HG02588 (cell line): ENCODE measurements at regions not wholly inside any gene's neighbourhood (a gene's known extent, or its start where the extent isn't known, plus 50 kb on each side); places are given as distances from the start of the nearest gene placed in this dataset.
"Not testable (repeated sequence)": the region's sequence is repeated elsewhere in the genome, so short reads cannot be mapped to it uniquely, and the experiment has no call there.

Experiments
- ATAC-seq: cut with Tn5 transposase; IDR thresholded peaks from one replicate; pipeline ENCODE4 v1.9.1; 2021; ENCODE audit warnings: mild to moderate bottlenecking, moderate library complexity; ENCODE audit not compliant: unreplicated experiment

GRCh38 chr1:14332158-14332557 is 266.3 kb upstream of the KAZN start:
- ATAC-seq, result no peak

- ATAC-seq, result no peak
Measured at GRCh38 chr1:14334336-14335176, 263.9 kb upstream of the KAZN start.

GRCh38 chr1:14338509-14338908 is 260.0 kb upstream of the KAZN start:
- ATAC-seq, result no peak

- ATAC-seq, result no peak
Measured at GRCh38 chr1:14339288-14339687, 259.2 kb upstream of the KAZN start.

GRCh38 chr1:14340002-14340785 is 258.3 kb upstream of the KAZN start:
- no peak for ATAC-seq

GRCh38 chr1:14341147-14341546 is 257.3 kb upstream of the KAZN start:
- ATAC-seq, result no peak

- ATAC-seq, result no peak
Measured at GRCh38 chr1:14345946-14346550, 252.4 kb upstream of the KAZN start.

- ATAC-seq, result no peak
Measured at GRCh38 chr1:14347186-14347585, 251.3 kb upstream of the KAZN start.

- no peak for ATAC-seq
Measured at GRCh38 chr1:14347776-14348175, 250.7 kb upstream of the KAZN start.

- no peak for ATAC-seq
Measured at GRCh38 chr1:14350197-14350596, 248.3 kb upstream of the KAZN start.

- no peak for ATAC-seq
Measured at GRCh38 chr1:14352897-14353296, 245.6 kb upstream of the KAZN start.

GRCh38 chr1:14361005-14361404 is 237.5 kb upstream of the KAZN start:
- not testable (repeated sequence) for ATAC-seq

GRCh38 chr1:14362331-14362730 is 236.2 kb upstream of the KAZN start:
- no peak for ATAC-seq

GRCh38 chr1:14363036-14363590 is 235.4 kb upstream of the KAZN start:
- ATAC-seq, result no peak

GRCh38 chr1:14363707-14364413 is 234.6 kb upstream of the KAZN start:
- ATAC-seq, result no peak

GRCh38 chr1:14365301-14365988 is 233.0 kb upstream of the KAZN start:
- no peak for ATAC-seq

GRCh38 chr1:14366091-14367018 is 232.1 kb upstream of the KAZN start:
- no peak for ATAC-seq

- ATAC-seq, result no peak
Measured at GRCh38 chr1:14367451-14367850, 231.0 kb upstream of the KAZN start.
